Panc1 (cell line): ENCODE measurements at regions not wholly inside any gene's neighbourhood (a gene's known extent, or its start where the extent isn't known, plus 50 kb on each side); places are given as distances from the start of the nearest gene placed in this dataset.

ENCODE experiments used
- ATAC-seq: fragments of 200-7000 bp; cut with Tn5 transposase; 2 replicates; pipeline ENCODE4 v1.9.1; 2020; ENCODE audit warnings: mild to moderate bottlenecking, moderate library complexity
- BruUV-seq: library from RNA; stranded (reverse); fragments of 400-500 nt; replicated peaks from 2 replicates; lab custom pipeline; 2021; lab: Mats Ljungman, UMichigan
- CTCF ChIA-PET: fragments of 300-600 bp; sonication (Branson Sonifier 250); formaldehyde crosslinking; loops from one replicate; lab custom pipeline; 2022; ENCODE audit warnings: antibody characterized with exemption; lab: Charles Lee
- POLR2A ChIA-PET: fragments of 300-600 bp; sonication (Branson Sonifier 250); formaldehyde crosslinking; loops from one replicate; lab custom pipeline; 2022; ENCODE audit warnings: antibody characterized with exemption; lab: Charles Lee
- DNase-seq: peaks from one replicate; pipeline ENCODE4 v3.0.0-alpha.2; 2010; ENCODE audit warnings: low read depth, low spot score
- H3K27ac ChIP-seq: 2 replicates; pipeline ENCODE4 v1.5.1; 2011; ENCODE audit warnings: mild to moderate bottlenecking, low read length, inconsistent platforms
- H3K27me3 ChIP-seq: fragments of 200-500 bp; sonication (Bioruptor generic); 2 replicates; pipeline ENCODE4 v1.6.0; 2014; ENCODE audit warnings: low read length, inconsistent platforms; ENCODE audit not compliant: control insufficient read depth, insufficient read depth
- H3K36me3 ChIP-seq: fragments of 200-500 bp; sonication (Bioruptor generic); 2 replicates; pipeline ENCODE4 v1.5.1; 2014; ENCODE audit warnings: inconsistent platforms, mild to moderate bottlenecking, low read length, moderate library complexity; ENCODE audit not compliant: control insufficient read depth, insufficient read depth
- H3K4me1 ChIP-seq: 2 replicates; pipeline ENCODE4 v1.5.1; 2011; ENCODE audit warnings: inconsistent platforms, mild to moderate bottlenecking, low read length, moderate library complexity; ENCODE audit not compliant: control insufficient read depth, insufficient read depth
- H3K4me3 ChIP-seq, 2 experiments: 2 replicates each; pipeline ENCODE4 v1.5.1; 2011 to 2012; ENCODE audit warnings: low read depth in 2 of 2, low read length in 2 of 2, mild to moderate bottlenecking in 2 of 2, inconsistent platforms in 1 of 2, moderate library complexity in 1 of 2
- H3K9me3 ChIP-seq: fragments of 200-500 bp; sonication (Bioruptor generic); 2 replicates; pipeline ENCODE4 v1.5.1; 2014; ENCODE audit warnings: low read depth, mild to moderate bottlenecking, inconsistent platforms, low read length, moderate library complexity; ENCODE audit not compliant: control insufficient read depth, insufficient read depth
- CTCF ChIP-seq: fragments of 450-650 bp; IDR thresholded peaks from 2 replicates; pipeline ENCODE4 v1.5.1; 2017; ENCODE audit warnings: mild to moderate bottlenecking
- POLR2AphosphoS5 ChIP-seq: IDR thresholded peaks from 2 replicates; pipeline ENCODE4 v1.6.1; 2012; ENCODE audit warnings: mild to moderate bottlenecking, low read depth, low read length, moderate library complexity
- SIN3A ChIP-seq: IDR thresholded peaks from 2 replicates; pipeline ENCODE4 v1.6.1; 2012; ENCODE audit warnings: low read depth, mild to moderate bottlenecking, low read length, moderate library complexity, borderline replicate concordance; ENCODE audit not compliant: insufficient read depth
- TCF7L2 ChIP-seq: IDR thresholded peaks from 2 replicates; pipeline ENCODE4 v1.6.1; 2011; ENCODE audit warnings: mild to moderate bottlenecking, low read depth, low read length, inconsistent platforms
- in situ Hi-C: cut with HindIII; loops from 2 replicates; pipeline ENCODE4 v1.10.0; 2016; ENCODE audit warnings: low sequenced_read_pairs, low pct_unique_long_range_greater_than_20kb
- intact Hi-C: fragments of 100-400 bp; cut with micrococcal nuclease; formaldehyde crosslinking; loops from one replicate; pipeline ENCODE4 v1.10.0; 2022; ENCODE audit not compliant: unreplicated experiment
- TF ChIP-seq, protein P1 (sequence below), 2 experiments: IDR thresholded peaks; 2 replicates each; pipeline ENCODE4 v1.6.1; 2011 to 2012; ENCODE audit warnings: low read depth in 2 of 2, control low read depth in 1 of 2, low read length in 1 of 2, mild to moderate bottlenecking in 1 of 2, moderate library complexity in 1 of 2; ENCODE audit not compliant: insufficient read depth in 1 of 2

GRCh38 chr12:111189792-111190191 is 179.1 kb downstream of the PHETA1 start:
- TF ChIP-seq TCF7L2 (no peak), CTCF (no peak), SIN3A (no peak), POLR2AphosphoS5 (no peak)
- TF ChIP-seq, protein P1, sequence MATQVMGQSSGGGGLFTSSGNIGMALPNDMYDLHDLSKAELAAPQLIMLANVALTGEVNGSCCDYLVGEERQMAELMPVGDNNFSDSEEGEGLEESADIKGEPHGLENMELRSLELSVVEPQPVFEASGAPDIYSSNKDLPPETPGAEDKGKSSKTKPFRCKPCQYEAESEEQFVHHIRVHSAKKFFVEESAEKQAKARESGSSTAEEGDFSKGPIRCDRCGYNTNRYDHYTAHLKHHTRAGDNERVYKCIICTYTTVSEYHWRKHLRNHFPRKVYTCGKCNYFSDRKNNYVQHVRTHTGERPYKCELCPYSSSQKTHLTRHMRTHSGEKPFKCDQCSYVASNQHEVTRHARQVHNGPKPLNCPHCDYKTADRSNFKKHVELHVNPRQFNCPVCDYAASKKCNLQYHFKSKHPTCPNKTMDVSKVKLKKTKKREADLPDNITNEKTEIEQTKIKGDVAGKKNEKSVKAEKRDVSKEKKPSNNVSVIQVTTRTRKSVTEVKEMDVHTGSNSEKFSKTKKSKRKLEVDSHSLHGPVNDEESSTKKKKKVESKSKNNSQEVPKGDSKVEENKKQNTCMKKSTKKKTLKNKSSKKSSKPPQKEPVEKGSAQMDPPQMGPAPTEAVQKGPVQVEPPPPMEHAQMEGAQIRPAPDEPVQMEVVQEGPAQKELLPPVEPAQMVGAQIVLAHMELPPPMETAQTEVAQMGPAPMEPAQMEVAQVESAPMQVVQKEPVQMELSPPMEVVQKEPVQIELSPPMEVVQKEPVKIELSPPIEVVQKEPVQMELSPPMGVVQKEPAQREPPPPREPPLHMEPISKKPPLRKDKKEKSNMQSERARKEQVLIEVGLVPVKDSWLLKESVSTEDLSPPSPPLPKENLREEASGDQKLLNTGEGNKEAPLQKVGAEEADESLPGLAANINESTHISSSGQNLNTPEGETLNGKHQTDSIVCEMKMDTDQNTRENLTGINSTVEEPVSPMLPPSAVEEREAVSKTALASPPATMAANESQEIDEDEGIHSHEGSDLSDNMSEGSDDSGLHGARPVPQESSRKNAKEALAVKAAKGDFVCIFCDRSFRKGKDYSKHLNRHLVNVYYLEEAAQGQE (IDR thresholded peaks at IDR 0.05; ENCODE audit: insufficient read depth in 1 of 2, low read depth in 2 of 2, low read length in 1 of 2): no peak
- intact Hi-C loops: no loop called here
- Histone ChIP-seq H3K4me1 (no peaks in the 10 kb centered on the region), H3K36me3 (no peaks in the 10 kb centered on the region), H3K27ac (no peak overlapping the region), H3K9me3 (no peaks in the 10 kb centered on the region), H3K27me3 (peaks cover 5% of the 10 kb centered on the region), H3K4me3 (no peak overlapping the region)
- CTCF ChIA-PET: no interaction called here
- DNase-seq (no peak), ATAC-seq (no peak)
- POLR2A ChIA-PET: no interaction called here
- in situ Hi-C loops: no loop called here
- BruUV-seq: no TSS peak

- POLR2A ChIA-PET: interaction anchor here (0.7 kb wide), 1 partner anchor 135 kb away, joined by 8 read pairs; no protein-coding TSS in a partner anchor
- DNase-seq (no peak), ATAC-seq (no peak)
- Histone ChIP-seq H3K4me3 (no peak overlapping the region), H3K4me1 (no peaks in the 10 kb centered on the region), H3K36me3 (no peaks in the 10 kb centered on the region), H3K27ac (no peak overlapping the region), H3K27me3 (peaks cover 5% of the 10 kb centered on the region), H3K9me3 (no peaks in the 10 kb centered on the region)
- CTCF ChIA-PET: no interaction called here
- no TSS peak for BruUV-seq
- intact Hi-C loops: no loop called here
- in situ Hi-C loops: no loop called here
- TF ChIP-seq, protein P1 (IDR thresholded peaks at IDR 0.05; ENCODE audit: insufficient read depth in 1 of 2, low read depth in 2 of 2, low read length in 1 of 2): no peak
- TF ChIP-seq TCF7L2 (no peak), POLR2AphosphoS5 (no peak)
These were observed 180.5 kb downstream of the PHETA1 start for GRCh38 chr12:111188436-111188835.
